ENCODE measurements at regions not wholly inside any gene's neighbourhood (a gene's known extent, or its start where the extent isn't known, plus 50 kb on each side); places are given as distances from the start of the nearest gene placed in this dataset.

DNA sequence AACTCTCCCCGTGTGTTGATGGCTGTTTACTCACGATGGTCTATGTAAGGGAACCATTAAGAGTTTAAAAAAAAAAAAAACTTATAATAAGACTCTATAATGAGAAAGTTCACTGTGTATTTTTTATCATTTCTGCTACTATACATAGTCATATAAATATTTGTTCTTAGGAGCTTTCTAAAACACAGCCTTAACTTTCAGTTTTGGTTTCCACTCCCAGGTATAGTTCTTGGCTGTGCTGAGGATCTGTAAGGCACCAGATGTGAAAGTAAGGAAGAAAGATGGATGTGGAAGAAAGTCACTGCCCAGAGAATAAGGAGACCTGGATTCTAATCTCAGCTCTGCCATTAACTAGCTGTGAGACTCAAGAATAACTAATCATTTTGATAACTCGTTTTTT is 101.9 kb upstream of the THBS1 start:
- H3K9me2 ChIP-seq (ENCODE audit: insufficient read depth, low read length), result no peaks in the 10 kb centered on the region

DNA sequence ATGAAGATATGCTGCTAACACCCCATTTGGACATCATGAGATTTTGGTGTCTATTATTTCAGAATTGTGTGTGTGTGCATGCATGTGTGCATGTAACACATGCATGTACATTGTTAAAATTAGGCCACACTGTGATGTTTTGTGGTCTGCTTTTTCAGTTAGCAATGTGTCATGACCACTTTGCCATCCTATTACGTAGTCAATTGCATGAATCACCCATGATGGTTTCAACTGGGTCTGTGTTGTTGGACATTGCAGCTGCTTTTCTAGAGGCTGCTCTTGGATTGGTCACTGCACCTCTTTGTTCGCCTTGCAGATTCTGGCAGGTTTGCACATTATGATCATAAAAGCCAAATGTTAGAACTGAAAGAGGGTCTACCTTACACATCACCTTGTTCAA is 101.0 kb upstream of the THBS1 start:
- H3K4me3 ChIP-seq (ENCODE audit: low read length), result no peak overlapping the region
- no peak overlapping the region for H2AFZ ChIP-seq (ENCODE audit: low read depth, low read length)
- H3K9ac ChIP-seq (ENCODE audit: low read length), result no peak overlapping the region
- no peaks in the 10 kb centered on the region for H3K9me2 ChIP-seq (ENCODE audit: insufficient read depth, low read length)
- no peak for TF ChIP-seq EZH2 (IDR thresholded peaks at IDR 0.05; ENCODE audit: borderline replicate concordance, insufficient read depth, low read length, poor library complexity, severe bottlenecking)
- TF ChIP-seq POLR2AphosphoS5 (IDR thresholded peaks at IDR 0.05), result no peak
- TF ChIP-seq, protein P1, sequence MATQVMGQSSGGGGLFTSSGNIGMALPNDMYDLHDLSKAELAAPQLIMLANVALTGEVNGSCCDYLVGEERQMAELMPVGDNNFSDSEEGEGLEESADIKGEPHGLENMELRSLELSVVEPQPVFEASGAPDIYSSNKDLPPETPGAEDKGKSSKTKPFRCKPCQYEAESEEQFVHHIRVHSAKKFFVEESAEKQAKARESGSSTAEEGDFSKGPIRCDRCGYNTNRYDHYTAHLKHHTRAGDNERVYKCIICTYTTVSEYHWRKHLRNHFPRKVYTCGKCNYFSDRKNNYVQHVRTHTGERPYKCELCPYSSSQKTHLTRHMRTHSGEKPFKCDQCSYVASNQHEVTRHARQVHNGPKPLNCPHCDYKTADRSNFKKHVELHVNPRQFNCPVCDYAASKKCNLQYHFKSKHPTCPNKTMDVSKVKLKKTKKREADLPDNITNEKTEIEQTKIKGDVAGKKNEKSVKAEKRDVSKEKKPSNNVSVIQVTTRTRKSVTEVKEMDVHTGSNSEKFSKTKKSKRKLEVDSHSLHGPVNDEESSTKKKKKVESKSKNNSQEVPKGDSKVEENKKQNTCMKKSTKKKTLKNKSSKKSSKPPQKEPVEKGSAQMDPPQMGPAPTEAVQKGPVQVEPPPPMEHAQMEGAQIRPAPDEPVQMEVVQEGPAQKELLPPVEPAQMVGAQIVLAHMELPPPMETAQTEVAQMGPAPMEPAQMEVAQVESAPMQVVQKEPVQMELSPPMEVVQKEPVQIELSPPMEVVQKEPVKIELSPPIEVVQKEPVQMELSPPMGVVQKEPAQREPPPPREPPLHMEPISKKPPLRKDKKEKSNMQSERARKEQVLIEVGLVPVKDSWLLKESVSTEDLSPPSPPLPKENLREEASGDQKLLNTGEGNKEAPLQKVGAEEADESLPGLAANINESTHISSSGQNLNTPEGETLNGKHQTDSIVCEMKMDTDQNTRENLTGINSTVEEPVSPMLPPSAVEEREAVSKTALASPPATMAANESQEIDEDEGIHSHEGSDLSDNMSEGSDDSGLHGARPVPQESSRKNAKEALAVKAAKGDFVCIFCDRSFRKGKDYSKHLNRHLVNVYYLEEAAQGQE (IDR thresholded peaks at IDR 0.05; ENCODE audit: borderline replicate concordance), result no peak
- no peak for TF ChIP-seq SMC3 (conservative IDR thresholded peaks at IDR 0.05; ENCODE audit: poor library complexity)
- TF ChIP-seq MXI1 (conservative IDR thresholded peaks at IDR 0.05; ENCODE audit: poor library complexity, severe bottlenecking), result no peak
- TF ChIP-seq EP300 (conservative IDR thresholded peaks at IDR 0.05; ENCODE audit: poor library complexity, severe bottlenecking), result no peak
- TF ChIP-seq TAF1 (IDR thresholded peaks at IDR 0.05; ENCODE audit: low read depth), result no peak
- TF ChIP-seq, protein P2, sequence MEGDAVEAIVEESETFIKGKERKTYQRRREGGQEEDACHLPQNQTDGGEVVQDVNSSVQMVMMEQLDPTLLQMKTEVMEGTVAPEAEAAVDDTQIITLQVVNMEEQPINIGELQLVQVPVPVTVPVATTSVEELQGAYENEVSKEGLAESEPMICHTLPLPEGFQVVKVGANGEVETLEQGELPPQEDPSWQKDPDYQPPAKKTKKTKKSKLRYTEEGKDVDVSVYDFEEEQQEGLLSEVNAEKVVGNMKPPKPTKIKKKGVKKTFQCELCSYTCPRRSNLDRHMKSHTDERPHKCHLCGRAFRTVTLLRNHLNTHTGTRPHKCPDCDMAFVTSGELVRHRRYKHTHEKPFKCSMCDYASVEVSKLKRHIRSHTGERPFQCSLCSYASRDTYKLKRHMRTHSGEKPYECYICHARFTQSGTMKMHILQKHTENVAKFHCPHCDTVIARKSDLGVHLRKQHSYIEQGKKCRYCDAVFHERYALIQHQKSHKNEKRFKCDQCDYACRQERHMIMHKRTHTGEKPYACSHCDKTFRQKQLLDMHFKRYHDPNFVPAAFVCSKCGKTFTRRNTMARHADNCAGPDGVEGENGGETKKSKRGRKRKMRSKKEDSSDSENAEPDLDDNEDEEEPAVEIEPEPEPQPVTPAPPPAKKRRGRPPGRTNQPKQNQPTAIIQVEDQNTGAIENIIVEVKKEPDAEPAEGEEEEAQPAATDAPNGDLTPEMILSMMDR (IDR thresholded peaks at IDR 0.05; ENCODE audit: poor library complexity, severe bottlenecking), result no peak
- TF ChIP-seq RAD21 (conservative IDR thresholded peaks at IDR 0.05), result no peak
- no peaks in the 10 kb centered on the region for H4K20me1 ChIP-seq (ENCODE audit: insufficient read depth)
- no peaks in the 10 kb centered on the region for H3F3A ChIP-seq (ENCODE audit: insufficient read depth, low read length, poor library complexity, severe bottlenecking)
- no peaks in the 10 kb centered on the region for H3K9me3 ChIP-seq (ENCODE audit: low read length)
- no peak overlapping the region for H3K4me2 ChIP-seq (ENCODE audit: low read length)
- H3K79me2 ChIP-seq (replicated peaks; ENCODE audit: insufficient read depth, low read length), result no peaks in the 10 kb centered on the region
- H3K36me3 ChIP-seq (ENCODE audit: insufficient read depth, low read length), result no peaks in the 10 kb centered on the region
- no peak overlapping the region for H3K27ac ChIP-seq (ENCODE audit: low read length)
- H3K27me3 ChIP-seq (ENCODE audit: insufficient read depth, low read depth, low read length), result no peaks in the 10 kb centered on the region

More for the DNA sequence above, 101.9 kb upstream of the THBS1 start:
- Histone ChIP-seq H3K9ac (ENCODE audit: low read length) (no peak overlapping the region), H3K4me3 (ENCODE audit: low read length) (no peak overlapping the region), H2AFZ (ENCODE audit: low read depth, low read length) (no peak overlapping the region), H3K4me2 (ENCODE audit: low read length) (no peak overlapping the region), H4K20me1 (ENCODE audit: insufficient read depth) (no peaks in the 10 kb centered on the region), H3K27me3 (ENCODE audit: insufficient read depth, low read depth, low read length) (no peaks in the 10 kb centered on the region), H3F3A (ENCODE audit: insufficient read depth, low read length, poor library complexity, severe bottlenecking) (no peaks in the 10 kb centered on the region), H3K36me3 (ENCODE audit: insufficient read depth, low read length) (no peaks in the 10 kb centered on the region), H3K27ac (ENCODE audit: low read length) (no peak overlapping the region), H3K79me2 (replicated peaks; ENCODE audit: insufficient read depth, low read length) (no peaks in the 10 kb centered on the region), H3K9me3 (ENCODE audit: low read length) (no peaks in the 10 kb centered on the region)
- TF ChIP-seq EZH2 (IDR thresholded peaks at IDR 0.05; ENCODE audit: borderline replicate concordance, insufficient read depth, low read length, poor library complexity, severe bottlenecking) (no peak), RAD21 (conservative IDR thresholded peaks at IDR 0.05) (no peak), SMC3 (conservative IDR thresholded peaks at IDR 0.05; ENCODE audit: poor library complexity) (no peak), EP300 (conservative IDR thresholded peaks at IDR 0.05; ENCODE audit: poor library complexity, severe bottlenecking) (no peak), TAF1 (IDR thresholded peaks at IDR 0.05; ENCODE audit: low read depth) (no peak), POLR2AphosphoS5 (IDR thresholded peaks at IDR 0.05) (no peak), MXI1 (conservative IDR thresholded peaks at IDR 0.05; ENCODE audit: poor library complexity, severe bottlenecking) (no peak)
- TF ChIP-seq, protein P1 (IDR thresholded peaks at IDR 0.05; ENCODE audit: borderline replicate concordance), result no peak
- TF ChIP-seq, protein P2 (IDR thresholded peaks at IDR 0.05; ENCODE audit: poor library complexity, severe bottlenecking), result no peak
